ENCODE measurements at regions not wholly inside any gene's neighbourhood (a gene's known extent, or its start where the extent isn't known, plus 50 kb on each side); places are given as distances from the start of the nearest gene placed in this dataset.

DNA sequence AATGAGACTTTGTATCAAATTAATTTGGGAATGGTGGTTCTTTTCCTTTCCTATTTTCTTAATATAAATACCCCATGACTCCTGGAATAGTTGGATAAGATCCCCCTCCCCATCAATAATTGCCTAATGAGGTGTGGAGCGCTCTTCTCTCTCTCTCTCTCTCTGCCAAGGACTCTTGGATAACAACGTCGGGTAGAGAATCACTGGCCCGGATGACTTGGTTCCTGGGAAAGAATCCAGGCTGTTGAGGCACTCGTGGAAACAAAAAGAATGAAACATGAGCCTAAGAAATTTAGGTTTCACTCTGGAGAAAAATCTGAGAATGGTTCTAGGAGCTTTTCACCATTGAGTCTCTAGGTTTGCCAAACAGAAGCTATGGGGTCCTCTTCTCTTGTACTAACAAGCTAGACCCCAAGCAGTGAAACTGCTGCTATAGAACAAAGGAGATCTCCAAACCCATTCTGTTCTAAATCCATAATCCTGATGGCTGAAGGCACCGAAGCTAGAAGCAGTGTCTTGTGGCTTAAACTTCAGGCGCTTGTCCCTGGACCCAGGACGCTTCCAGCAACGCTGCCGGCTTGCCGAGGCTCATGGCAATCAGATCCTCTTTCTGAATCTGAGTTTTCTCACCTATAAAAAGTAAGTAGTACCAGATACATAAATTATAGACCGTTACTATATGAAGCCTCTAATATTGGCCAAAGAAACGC is 241.6 kb upstream of the BTBD3 start:
- Histone ChIP-seq H3K36me3 (replicated peaks; ENCODE audit: insufficient read depth, low read length) (no peaks in the 10 kb centered on the region), H4K20me1 (ENCODE audit: insufficient read depth, low read length) (no peaks in the 10 kb centered on the region), H2AFZ (ENCODE audit: low read length) (no peak overlapping the region), H3K4me3 (ENCODE audit: low read length) (no peak overlapping the region), H3K9me2 (replicated peaks; ENCODE audit: insufficient read depth, low read length) (no peaks in the 10 kb centered on the region), H3K9ac (ENCODE audit: low read length) (no peak overlapping the region), H3K27ac (ENCODE audit: low read length) (no peak overlapping the region), H3K79me2 (ENCODE audit: low read length) (no peaks in the 10 kb centered on the region), H3K4me2 (ENCODE audit: low read depth, low read length) (no peak overlapping the region), H3K4me1 (ENCODE audit: low read length) (no peaks in the 10 kb centered on the region), H3K9me3 (replicated peaks; ENCODE audit: insufficient read depth, low read length) (no peaks in the 10 kb centered on the region), H3K27me3 (replicated peaks; ENCODE audit: insufficient read depth, low read length) (no peaks in the 10 kb centered on the region), H3F3A (ENCODE audit: insufficient read depth, low read length) (no peaks in the 10 kb centered on the region)
- DNase-seq: no peak
- TF ChIP-seq EZH2phosphoT487 (IDR thresholded peaks at IDR 0.05; ENCODE audit: low read length) (no peak), EZH2 (optimal IDR thresholded peaks at IDR 0.05; ENCODE audit: low read depth, low read length) (no peak)
- TF ChIP-seq, protein P1, sequence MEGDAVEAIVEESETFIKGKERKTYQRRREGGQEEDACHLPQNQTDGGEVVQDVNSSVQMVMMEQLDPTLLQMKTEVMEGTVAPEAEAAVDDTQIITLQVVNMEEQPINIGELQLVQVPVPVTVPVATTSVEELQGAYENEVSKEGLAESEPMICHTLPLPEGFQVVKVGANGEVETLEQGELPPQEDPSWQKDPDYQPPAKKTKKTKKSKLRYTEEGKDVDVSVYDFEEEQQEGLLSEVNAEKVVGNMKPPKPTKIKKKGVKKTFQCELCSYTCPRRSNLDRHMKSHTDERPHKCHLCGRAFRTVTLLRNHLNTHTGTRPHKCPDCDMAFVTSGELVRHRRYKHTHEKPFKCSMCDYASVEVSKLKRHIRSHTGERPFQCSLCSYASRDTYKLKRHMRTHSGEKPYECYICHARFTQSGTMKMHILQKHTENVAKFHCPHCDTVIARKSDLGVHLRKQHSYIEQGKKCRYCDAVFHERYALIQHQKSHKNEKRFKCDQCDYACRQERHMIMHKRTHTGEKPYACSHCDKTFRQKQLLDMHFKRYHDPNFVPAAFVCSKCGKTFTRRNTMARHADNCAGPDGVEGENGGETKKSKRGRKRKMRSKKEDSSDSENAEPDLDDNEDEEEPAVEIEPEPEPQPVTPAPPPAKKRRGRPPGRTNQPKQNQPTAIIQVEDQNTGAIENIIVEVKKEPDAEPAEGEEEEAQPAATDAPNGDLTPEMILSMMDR (IDR thresholded peaks at IDR 0.05; ENCODE audit: low read length): no peak

DNA sequence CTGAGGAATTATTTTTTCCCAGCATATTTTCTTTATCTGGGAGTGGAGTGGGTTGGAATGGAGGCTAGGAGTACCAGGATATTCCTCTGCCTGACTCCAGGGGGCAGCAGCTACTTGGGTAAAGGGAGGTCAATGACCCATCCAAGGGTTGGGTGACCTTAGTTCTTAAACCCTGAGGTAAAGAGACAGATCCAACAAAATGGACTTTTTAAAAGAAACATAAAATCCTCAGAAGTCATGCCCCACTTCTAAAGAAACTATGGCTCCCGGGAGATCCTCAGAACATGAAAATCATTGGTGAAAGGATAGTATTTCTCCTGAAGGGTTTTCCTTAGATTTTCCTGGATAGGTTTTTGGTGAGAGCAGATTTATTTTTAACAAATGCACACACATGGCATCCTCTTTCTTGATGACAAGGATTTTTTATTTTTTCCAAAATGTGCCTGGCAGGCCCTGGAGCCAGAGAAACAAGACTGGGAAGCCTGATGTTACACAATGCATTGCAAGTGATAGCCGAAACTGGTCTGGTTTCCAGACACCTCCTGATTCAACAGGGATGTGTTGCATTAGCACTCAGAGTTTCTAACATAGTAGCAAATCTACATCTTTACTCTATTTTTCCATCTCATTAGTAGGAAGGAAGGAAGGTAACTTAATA is 240.9 kb upstream of the BTBD3 start:
- no peaks in the 10 kb centered on the region for H4K20me1 ChIP-seq (ENCODE audit: insufficient read depth, low read length)
- H3K9ac ChIP-seq (ENCODE audit: low read length): no peak overlapping the region
- H3K27me3 ChIP-seq (replicated peaks; ENCODE audit: insufficient read depth, low read length): no peaks in the 10 kb centered on the region
- H3K79me2 ChIP-seq (ENCODE audit: low read length): no peaks in the 10 kb centered on the region
- H3K4me1 ChIP-seq (ENCODE audit: low read length): no peaks in the 10 kb centered on the region
- peak; percentile 45 for DNase-seq
- H3K27ac ChIP-seq (ENCODE audit: low read length): no peak overlapping the region
- no peaks in the 10 kb centered on the region for H3K9me2 ChIP-seq (replicated peaks; ENCODE audit: insufficient read depth, low read length)
- TF ChIP-seq, protein P1 (IDR thresholded peaks at IDR 0.05; ENCODE audit: low read length): peak; percentile 83
- no peak for TF ChIP-seq EZH2 (optimal IDR thresholded peaks at IDR 0.05; ENCODE audit: low read depth, low read length)
- H3K36me3 ChIP-seq (replicated peaks; ENCODE audit: insufficient read depth, low read length): no peaks in the 10 kb centered on the region
- H3K9me3 ChIP-seq (replicated peaks; ENCODE audit: insufficient read depth, low read length): no peaks in the 10 kb centered on the region
- H3K4me2 ChIP-seq (ENCODE audit: low read depth, low read length): no peak overlapping the region
- no peak overlapping the region for H3K4me3 ChIP-seq (ENCODE audit: low read length)
- no peaks in the 10 kb centered on the region for H3F3A ChIP-seq (ENCODE audit: insufficient read depth, low read length)
- no peak overlapping the region for H2AFZ ChIP-seq (ENCODE audit: low read length)

DNA sequence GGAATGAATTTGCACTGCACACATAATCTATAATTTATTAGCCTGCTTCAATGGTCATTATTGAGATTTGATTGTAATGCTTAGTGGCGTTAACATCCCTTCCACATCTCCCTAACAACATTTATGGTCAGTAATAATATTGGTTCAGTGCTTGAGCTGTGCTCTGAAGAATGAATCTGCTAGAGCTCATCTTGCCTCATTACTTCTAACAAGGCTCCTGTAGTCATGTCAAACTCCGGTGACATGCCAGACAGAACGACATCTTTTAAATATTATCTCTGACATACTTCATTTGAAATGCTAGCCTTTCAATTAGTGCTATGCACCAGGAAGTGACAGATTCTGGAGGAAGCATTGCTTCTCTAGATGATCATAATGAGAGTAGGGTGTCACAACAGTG is 240.3 kb upstream of the BTBD3 start:
- no peak overlapping the region for H2AFZ ChIP-seq (ENCODE audit: low read length)
- no peak overlapping the region for H3K4me2 ChIP-seq (ENCODE audit: low read depth, low read length)

More for the DNA sequence above, 240.3 kb upstream of the BTBD3 start:
- Histone ChIP-seq H3K36me3 (replicated peaks; ENCODE audit: insufficient read depth, low read length) (no peaks in the 10 kb centered on the region), H3K9me3 (replicated peaks; ENCODE audit: insufficient read depth, low read length) (no peaks in the 10 kb centered on the region), H3K4me1 (ENCODE audit: low read length) (no peaks in the 10 kb centered on the region), H3F3A (ENCODE audit: insufficient read depth, low read length) (no peaks in the 10 kb centered on the region), H3K27me3 (replicated peaks; ENCODE audit: insufficient read depth, low read length) (no peaks in the 10 kb centered on the region), H3K27ac (ENCODE audit: low read length) (no peak overlapping the region), H3K9ac (ENCODE audit: low read length) (no peak overlapping the region), H3K9me2 (replicated peaks; ENCODE audit: insufficient read depth, low read length) (no peaks in the 10 kb centered on the region), H3K4me3 (ENCODE audit: low read length) (no peak overlapping the region), H3K79me2 (ENCODE audit: low read length) (no peaks in the 10 kb centered on the region), H4K20me1 (ENCODE audit: insufficient read depth, low read length) (no peaks in the 10 kb centered on the region)
- no peak for DNase-seq
- TF ChIP-seq EZH2phosphoT487 (IDR thresholded peaks at IDR 0.05; ENCODE audit: low read length): no peak
- TF ChIP-seq, protein P1 (IDR thresholded peaks at IDR 0.05; ENCODE audit: low read length): no peak
- TF ChIP-seq EZH2 (optimal IDR thresholded peaks at IDR 0.05; ENCODE audit: low read depth, low read length): no peak
